Astrocyte (in vitro differentiated cells and primary cell): ENCODE measurements at regions not wholly inside any gene's neighbourhood (a gene's known extent, or its start where the extent isn't known, plus 50 kb on each side); places are given as distances from the start of the nearest gene placed in this dataset.

Experiments
- DNase-seq: peaks from one replicate; pipeline ENCODE4 v3.0.0-alpha.2; 2010; ENCODE audit warnings: low read depth
- FAIRE-seq: peaks from 2 replicates; lab custom pipeline; 2011; peaks lifted over from hg19 to GRCh38; lab: Jason Lieb, UNC
- H2AFZ ChIP-seq: 2 replicates; pipeline ENCODE4 v1.6.0; 2012; ENCODE audit warnings: low read depth, low read length, inconsistent platforms
- H3K27ac ChIP-seq: 2 replicates; pipeline ENCODE4 v1.5.1; 2011; ENCODE audit warnings: low read depth, low read length, inconsistent platforms
- H3K27me3 ChIP-seq: 2 replicates; pipeline ENCODE4 v1.6.0; 2011; ENCODE audit warnings: low read length, inconsistent platforms; ENCODE audit not compliant: insufficient read depth
- H3K36me3 ChIP-seq: 2 replicates; pipeline ENCODE4 v1.5.1; 2011; ENCODE audit warnings: low read length, inconsistent platforms; ENCODE audit not compliant: insufficient read depth
- H3K4me1 ChIP-seq: 2 replicates; pipeline ENCODE4 v1.5.1; 2011; ENCODE audit warnings: low read length, inconsistent platforms; ENCODE audit not compliant: insufficient read depth
- H3K4me2 ChIP-seq: 2 replicates; pipeline ENCODE4 v1.6.0; 2012; ENCODE audit warnings: low read length, inconsistent platforms
- H3K4me3 ChIP-seq: 2 replicates; pipeline ENCODE4 v1.5.1; 2011; ENCODE audit warnings: low read depth, mild to moderate bottlenecking, low read length, inconsistent platforms; ENCODE audit not compliant: insufficient read depth
- H3K79me2 ChIP-seq: 2 replicates; pipeline ENCODE4 v1.6.0; 2012; ENCODE audit warnings: mild to moderate bottlenecking, low read length, inconsistent platforms; ENCODE audit not compliant: insufficient read depth
- H3K9ac ChIP-seq: 2 replicates; pipeline ENCODE4 v1.6.0; 2012; ENCODE audit warnings: mild to moderate bottlenecking, low read length, inconsistent platforms
- H3K9me3 ChIP-seq: 2 replicates; pipeline ENCODE4 v1.5.1; 2012; ENCODE audit warnings: low read depth, mild to moderate bottlenecking, low read length, inconsistent platforms; ENCODE audit not compliant: insufficient read depth
- H4K20me1 ChIP-seq: 2 replicates; pipeline ENCODE4 v1.6.0; 2012; ENCODE audit warnings: low read length, inconsistent platforms; ENCODE audit not compliant: insufficient read depth
- H3K27ac Mint-ChIP-seq: one replicate; pipeline ENCODE4 v1.8.0; 2021; ENCODE audit warnings: mild to moderate bottlenecking, mixed read lengths; ENCODE audit not compliant: unreplicated experiment
- H3K27me3 Mint-ChIP-seq: one replicate; pipeline ENCODE4 v1.8.0; 2021; ENCODE audit warnings: low read depth, mixed read lengths; ENCODE audit not compliant: unreplicated experiment
- H3K36me3 Mint-ChIP-seq: one replicate; pipeline ENCODE4 v1.8.0; 2021; ENCODE audit warnings: low read depth, mixed read lengths; ENCODE audit not compliant: unreplicated experiment
- H3K4me1 Mint-ChIP-seq: one replicate; pipeline ENCODE4 v1.8.0; 2021; ENCODE audit warnings: low read depth, mixed read lengths; ENCODE audit not compliant: unreplicated experiment
- H3K4me3 Mint-ChIP-seq: one replicate; pipeline ENCODE4 v1.8.0; 2021; ENCODE audit warnings: mild to moderate bottlenecking, moderate library complexity, mixed read lengths; ENCODE audit not compliant: unreplicated experiment
- H3K9me3 Mint-ChIP-seq: one replicate; pipeline ENCODE4 v1.8.0; 2021; ENCODE audit warnings: mild to moderate bottlenecking, mixed read lengths; ENCODE audit not compliant: unreplicated experiment
- EZH2 ChIP-seq: IDR thresholded peaks from 2 replicates; pipeline ENCODE4 v1.6.1; 2012; ENCODE audit warnings: mild to moderate bottlenecking, low read length, inconsistent platforms; ENCODE audit not compliant: insufficient read depth
- TF ChIP-seq, protein P1 (sequence below): IDR thresholded peaks from 2 replicates; pipeline ENCODE4 v1.5.1; 2011; ENCODE audit warnings: low read depth, mild to moderate bottlenecking, inconsistent platforms, low read length, moderate library complexity; ENCODE audit not compliant: insufficient read depth

DNA sequence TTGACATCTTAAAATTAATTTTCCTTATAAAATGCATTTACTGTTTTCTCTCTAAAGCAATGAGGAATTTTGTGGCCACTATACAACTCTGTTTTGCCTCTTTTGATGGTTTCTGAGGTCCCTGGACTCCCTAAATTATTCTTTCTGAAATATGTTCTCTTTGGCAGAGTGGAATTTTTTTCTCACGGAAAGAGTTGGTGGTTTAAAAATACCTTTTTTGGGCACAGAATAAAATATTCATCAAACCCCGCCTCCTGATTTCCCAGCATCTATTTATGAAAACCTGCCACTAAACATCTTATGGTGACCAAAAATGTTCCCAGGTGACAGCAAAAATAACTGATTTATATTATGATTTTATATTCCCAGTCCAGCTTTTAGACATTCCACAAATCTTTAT is 165.3 kb upstream of the SYT6 start:
- peaks cover 35% of the 10 kb centered on the region for H3K4me1 Mint-ChIP-seq
- Histone ChIP-seq H3K9ac (peak overlapping the region; percentile 37), H4K20me1 (no peaks in the 10 kb centered on the region), H3K4me1 (peaks cover 26% of the 10 kb centered on the region), H2AFZ (no peak overlapping the region), H3K4me3 (peak overlapping the region; percentile 22), H3K27ac (peak overlapping the region; percentile 76), H3K9me3 (no peaks in the 10 kb centered on the region), H3K36me3 (no peaks in the 10 kb centered on the region), H3K4me2 (peak overlapping the region; percentile 72), H3K79me2 (no peaks in the 10 kb centered on the region), H3K27me3 (no peaks in the 10 kb centered on the region)
- no peaks in the 10 kb centered on the region for H3K36me3 Mint-ChIP-seq
- no peaks in the 10 kb centered on the region for H3K9me3 Mint-ChIP-seq
- DNase-seq (peak; percentile 17), FAIRE-seq (no peak)
- TF ChIP-seq, protein P1, sequence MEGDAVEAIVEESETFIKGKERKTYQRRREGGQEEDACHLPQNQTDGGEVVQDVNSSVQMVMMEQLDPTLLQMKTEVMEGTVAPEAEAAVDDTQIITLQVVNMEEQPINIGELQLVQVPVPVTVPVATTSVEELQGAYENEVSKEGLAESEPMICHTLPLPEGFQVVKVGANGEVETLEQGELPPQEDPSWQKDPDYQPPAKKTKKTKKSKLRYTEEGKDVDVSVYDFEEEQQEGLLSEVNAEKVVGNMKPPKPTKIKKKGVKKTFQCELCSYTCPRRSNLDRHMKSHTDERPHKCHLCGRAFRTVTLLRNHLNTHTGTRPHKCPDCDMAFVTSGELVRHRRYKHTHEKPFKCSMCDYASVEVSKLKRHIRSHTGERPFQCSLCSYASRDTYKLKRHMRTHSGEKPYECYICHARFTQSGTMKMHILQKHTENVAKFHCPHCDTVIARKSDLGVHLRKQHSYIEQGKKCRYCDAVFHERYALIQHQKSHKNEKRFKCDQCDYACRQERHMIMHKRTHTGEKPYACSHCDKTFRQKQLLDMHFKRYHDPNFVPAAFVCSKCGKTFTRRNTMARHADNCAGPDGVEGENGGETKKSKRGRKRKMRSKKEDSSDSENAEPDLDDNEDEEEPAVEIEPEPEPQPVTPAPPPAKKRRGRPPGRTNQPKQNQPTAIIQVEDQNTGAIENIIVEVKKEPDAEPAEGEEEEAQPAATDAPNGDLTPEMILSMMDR = no peak
- TF ChIP-seq EZH2 = no peak
- H3K4me3 Mint-ChIP-seq = no peak overlapping the region
- H3K27ac Mint-ChIP-seq = peak overlapping the region; percentile 50
- H3K27me3 Mint-ChIP-seq = no peaks in the 10 kb centered on the region

DNA sequence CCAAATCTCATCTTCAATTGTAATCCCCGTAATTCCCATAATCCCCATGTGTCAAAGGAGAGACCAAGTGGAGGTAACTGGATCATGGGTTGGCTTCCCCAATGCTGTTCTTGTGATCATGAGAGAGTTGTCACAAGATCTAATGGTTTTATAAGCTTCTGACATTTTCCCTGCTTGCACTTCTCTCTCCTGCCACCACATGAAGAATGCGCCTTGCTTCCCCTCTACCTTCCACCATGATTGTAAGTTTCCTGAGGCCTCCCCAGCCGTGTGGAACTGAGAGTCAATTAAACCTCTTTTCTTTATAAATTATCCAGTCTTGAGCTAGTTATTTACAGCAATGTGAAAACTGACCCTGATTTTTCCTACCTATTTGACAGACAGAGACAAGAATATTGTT is 162.5 kb upstream of the SYT6 start:
- Histone ChIP-seq H3K27ac (no peak overlapping the region), H4K20me1 (no peaks in the 10 kb centered on the region), H3K36me3 (no peaks in the 10 kb centered on the region), H3K27me3 (no peaks in the 10 kb centered on the region), H3K4me3 (no peak overlapping the region), H3K4me2 (no peak overlapping the region), H2AFZ (no peak overlapping the region), H3K4me1 (peaks cover 26% of the 10 kb centered on the region), H3K79me2 (no peaks in the 10 kb centered on the region), H3K9ac (no peak overlapping the region), H3K9me3 (no peaks in the 10 kb centered on the region)
- FAIRE-seq (no peak), DNase-seq (no peak)
- H3K4me1 Mint-ChIP-seq = peaks cover 38% of the 10 kb centered on the region
- no peaks in the 10 kb centered on the region for H3K36me3 Mint-ChIP-seq
- no peak overlapping the region for H3K27ac Mint-ChIP-seq
- H3K4me3 Mint-ChIP-seq = no peak overlapping the region
- TF ChIP-seq EZH2 = no peak
- TF ChIP-seq, protein P1 = no peak
- H3K27me3 Mint-ChIP-seq = no peaks in the 10 kb centered on the region
- H3K9me3 Mint-ChIP-seq = peaks cover 2% of the 10 kb centered on the region

DNA sequence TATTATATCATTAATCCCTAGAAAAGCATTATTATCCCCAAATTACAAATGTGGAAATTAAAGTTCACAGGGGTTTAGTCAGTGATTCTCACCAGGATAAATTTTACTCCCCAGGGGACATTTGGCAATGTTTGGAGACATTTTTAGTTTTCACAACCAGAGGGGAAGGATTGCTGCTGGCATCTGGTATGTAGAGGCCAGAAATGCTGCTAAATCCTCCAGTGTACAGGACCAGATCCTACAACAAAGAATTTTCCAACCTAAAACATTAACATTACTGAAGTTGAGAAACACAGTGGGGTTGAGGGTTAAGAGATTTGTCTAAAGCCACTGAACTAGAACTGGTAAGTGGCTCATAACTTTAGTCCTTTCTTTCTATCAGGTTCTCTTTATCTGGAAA is 162.0 kb upstream of the SYT6 start:
- Histone ChIP-seq H3K27me3 (no peaks in the 10 kb centered on the region), H3K4me3 (no peak overlapping the region), H3K4me2 (no peak overlapping the region), H2AFZ (no peak overlapping the region), H3K27ac (no peak overlapping the region), H3K9ac (no peak overlapping the region), H3K9me3 (no peaks in the 10 kb centered on the region), H3K4me1 (peaks cover 26% of the 10 kb centered on the region), H4K20me1 (no peaks in the 10 kb centered on the region), H3K36me3 (no peaks in the 10 kb centered on the region), H3K79me2 (no peaks in the 10 kb centered on the region)
- Mint-ChIP-seq H3K4me1 (peaks cover 37% of the 10 kb centered on the region), H3K27me3 (no peaks in the 10 kb centered on the region), H3K27ac (peak overlapping the region; percentile 58), H3K36me3 (no peaks in the 10 kb centered on the region), H3K9me3 (peaks cover 2% of the 10 kb centered on the region), H3K4me3 (no peak overlapping the region)
- DNase-seq (no peak), FAIRE-seq (no peak)
- TF ChIP-seq, protein P1 = no peak
- no peak for TF ChIP-seq EZH2
